ENCODE measurements at regions not wholly inside any gene's neighbourhood (a gene's known extent, or its start where the extent isn't known, plus 50 kb on each side); places are given as distances from the start of the nearest gene placed in this dataset.
"Not testable (repeated sequence)": the region's sequence is repeated elsewhere in the genome, so short reads cannot be mapped to it uniquely, and the experiment has no call there.

DNA sequence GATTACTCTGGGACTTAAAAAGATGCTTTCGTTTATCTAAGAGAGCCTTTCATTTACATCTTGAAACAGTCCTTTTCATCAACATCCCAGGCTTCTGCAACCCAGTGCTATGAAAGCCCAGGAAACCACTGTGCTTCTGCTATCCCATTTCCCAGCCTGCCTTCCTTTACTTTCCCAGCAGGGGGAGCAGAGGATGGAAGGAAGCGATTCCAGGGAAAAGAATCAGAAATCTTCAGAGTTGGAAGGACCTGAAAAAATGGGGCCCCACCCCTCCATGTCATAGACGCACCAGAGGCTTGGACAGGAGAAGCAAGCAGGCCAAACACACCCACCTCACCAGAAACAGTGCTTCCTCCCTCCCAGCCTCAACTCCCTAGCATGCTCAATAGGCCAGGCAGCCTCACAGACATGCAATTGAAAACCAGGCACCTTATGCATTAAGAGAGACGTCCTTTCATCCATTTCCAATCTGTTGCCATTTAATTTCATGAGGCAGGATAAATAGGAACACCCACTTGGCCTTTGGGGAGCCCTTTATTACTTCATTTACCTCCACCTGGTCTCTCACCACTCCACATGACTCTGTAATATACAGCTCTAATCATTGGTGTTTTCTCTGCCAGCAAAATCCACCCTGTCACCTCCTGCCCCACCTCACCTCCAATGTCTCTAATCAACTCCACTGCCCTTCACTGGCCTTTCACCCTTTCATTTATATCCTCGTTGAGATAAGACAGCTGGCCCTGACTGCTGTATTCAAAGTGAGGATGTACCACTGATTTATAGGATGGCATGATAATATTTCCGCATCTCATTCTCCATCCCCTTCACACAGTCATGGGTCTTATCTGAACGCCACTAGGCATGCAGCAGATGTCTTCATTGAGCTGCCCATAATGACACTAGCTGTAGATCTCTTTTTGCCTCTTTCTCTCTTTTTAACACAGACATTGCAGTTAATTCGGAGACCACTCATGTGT lies 583.9 kb downstream of the NTRK3 start:
- DNase-seq (ENCODE audit: low read depth), result peak; percentile 74
- TF ChIP-seq, protein P1, sequence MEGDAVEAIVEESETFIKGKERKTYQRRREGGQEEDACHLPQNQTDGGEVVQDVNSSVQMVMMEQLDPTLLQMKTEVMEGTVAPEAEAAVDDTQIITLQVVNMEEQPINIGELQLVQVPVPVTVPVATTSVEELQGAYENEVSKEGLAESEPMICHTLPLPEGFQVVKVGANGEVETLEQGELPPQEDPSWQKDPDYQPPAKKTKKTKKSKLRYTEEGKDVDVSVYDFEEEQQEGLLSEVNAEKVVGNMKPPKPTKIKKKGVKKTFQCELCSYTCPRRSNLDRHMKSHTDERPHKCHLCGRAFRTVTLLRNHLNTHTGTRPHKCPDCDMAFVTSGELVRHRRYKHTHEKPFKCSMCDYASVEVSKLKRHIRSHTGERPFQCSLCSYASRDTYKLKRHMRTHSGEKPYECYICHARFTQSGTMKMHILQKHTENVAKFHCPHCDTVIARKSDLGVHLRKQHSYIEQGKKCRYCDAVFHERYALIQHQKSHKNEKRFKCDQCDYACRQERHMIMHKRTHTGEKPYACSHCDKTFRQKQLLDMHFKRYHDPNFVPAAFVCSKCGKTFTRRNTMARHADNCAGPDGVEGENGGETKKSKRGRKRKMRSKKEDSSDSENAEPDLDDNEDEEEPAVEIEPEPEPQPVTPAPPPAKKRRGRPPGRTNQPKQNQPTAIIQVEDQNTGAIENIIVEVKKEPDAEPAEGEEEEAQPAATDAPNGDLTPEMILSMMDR (IDR thresholded peaks at IDR 0.05; ENCODE audit: insufficient read depth, low read length), result peak; percentile 94
- H3K4me3 ChIP-seq (ENCODE audit: low read depth, low read length), result no peak overlapping the region

DNA sequence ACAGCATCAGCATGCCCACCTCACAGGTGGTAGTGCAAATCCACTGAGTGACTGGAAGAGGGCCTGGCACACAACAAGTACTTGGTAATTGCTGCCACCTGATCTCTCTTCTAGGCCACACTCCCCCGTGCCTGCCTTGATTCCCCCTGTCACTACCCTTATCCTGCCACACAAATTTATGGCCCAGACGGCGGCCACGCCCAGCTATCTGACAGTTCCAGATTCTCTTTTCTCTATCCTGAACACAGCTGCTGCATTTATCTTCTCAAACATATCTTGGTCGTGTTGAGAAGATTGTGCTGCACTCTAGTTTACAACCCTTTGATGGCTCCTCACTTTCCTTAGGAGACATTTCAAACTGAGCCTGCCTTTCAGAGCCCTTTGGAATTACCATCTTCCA lies 585.2 kb downstream of the NTRK3 start:
- H3K4me3 ChIP-seq (ENCODE audit: low read depth, low read length), result no peak overlapping the region
- DNase-seq (ENCODE audit: low read depth), result no peak
- TF ChIP-seq, protein P1 (IDR thresholded peaks at IDR 0.05; ENCODE audit: insufficient read depth, low read length), result no peak

DNA sequence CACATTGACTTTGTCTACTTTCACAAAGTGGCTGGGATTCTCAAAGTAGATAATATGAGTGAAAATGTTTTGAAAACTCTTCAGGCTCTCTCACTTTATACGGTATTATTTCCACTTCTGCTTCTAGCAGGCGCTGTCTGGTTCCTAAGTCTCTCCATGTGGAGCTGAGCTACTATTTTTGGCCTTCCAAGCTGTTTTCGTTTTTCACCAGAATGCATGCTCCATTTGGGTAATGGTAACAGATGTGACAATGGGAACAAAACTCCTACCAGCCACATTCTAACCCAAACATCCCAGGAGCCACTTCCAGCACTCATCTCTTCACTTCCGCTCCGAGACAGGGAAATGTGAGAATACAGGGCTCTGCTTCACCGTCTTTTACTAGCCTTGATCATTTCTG lies 586.7 kb downstream of the NTRK3 start:
- DNase-seq (ENCODE audit: low read depth), result no peak
- TF ChIP-seq, protein P1 (IDR thresholded peaks at IDR 0.05; ENCODE audit: insufficient read depth, low read length), result no peak
- no peak overlapping the region for H3K4me3 ChIP-seq (ENCODE audit: low read depth, low read length)

DNA sequence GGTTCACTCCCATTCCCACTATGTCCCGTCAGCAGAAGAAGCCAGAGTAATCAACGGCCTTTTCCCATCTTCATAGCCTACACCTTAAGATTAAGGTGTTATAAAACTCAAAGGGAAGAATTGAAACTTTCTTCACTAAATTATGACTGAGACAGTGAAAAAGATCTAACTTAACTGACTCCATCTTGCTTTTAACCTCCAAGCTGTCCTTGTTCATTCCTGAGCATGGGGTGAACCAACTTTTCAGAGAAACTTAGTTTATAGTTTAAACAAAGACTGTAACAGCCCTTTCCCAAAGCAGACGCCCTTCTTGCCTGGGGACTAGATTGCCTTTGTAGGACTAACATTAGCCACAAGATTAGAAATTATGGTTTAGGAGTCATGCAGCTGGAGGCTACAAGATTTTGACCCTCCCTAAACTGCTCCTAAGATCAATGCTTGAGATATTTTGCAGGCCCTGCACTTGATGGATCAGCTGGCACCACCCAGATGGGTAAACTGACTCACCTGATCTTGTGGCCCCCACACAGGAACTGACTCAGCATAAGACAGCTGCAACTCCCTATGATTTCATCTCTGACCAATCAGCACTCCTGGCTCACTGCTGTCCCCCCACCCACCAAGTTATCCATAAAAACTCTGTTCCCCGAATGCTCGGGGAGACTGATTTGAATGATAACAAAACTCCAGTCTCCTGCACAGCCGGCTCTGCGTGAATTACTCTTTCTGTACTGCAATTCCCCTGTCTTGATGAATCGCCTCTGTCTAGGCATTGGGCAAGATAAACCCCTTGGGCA lies 587.6 kb downstream of the NTRK3 start:
- peak; percentile 43 for DNase-seq (ENCODE audit: low read depth)
- not testable (repeated sequence) for H3K4me3 ChIP-seq (ENCODE audit: low read depth, low read length)

DNA sequence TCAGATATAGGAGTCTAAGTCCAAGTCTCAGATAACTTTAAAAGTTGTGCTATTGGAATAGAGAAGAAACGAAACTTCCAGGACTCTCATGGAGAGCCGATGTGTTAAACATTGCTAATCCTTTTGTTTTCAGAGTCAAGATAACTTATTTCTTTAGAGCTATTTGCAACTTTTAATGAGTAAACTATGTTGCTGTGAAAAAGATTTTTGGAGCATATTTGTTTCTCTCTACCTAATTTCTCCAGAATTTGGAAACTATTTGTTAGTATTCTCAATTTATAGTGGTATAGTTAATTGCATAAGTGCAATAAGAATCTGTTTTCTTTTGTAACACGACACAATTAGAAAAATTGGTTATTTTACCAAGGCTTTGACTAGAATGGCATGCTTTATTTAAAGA lies 588.9 kb downstream of the NTRK3 start:
- no peak for DNase-seq (ENCODE audit: low read depth)
- no peak overlapping the region for H3K4me3 ChIP-seq (ENCODE audit: low read depth, low read length)
- TF ChIP-seq, protein P1 (IDR thresholded peaks at IDR 0.05; ENCODE audit: insufficient read depth, low read length), result no peak

DNA sequence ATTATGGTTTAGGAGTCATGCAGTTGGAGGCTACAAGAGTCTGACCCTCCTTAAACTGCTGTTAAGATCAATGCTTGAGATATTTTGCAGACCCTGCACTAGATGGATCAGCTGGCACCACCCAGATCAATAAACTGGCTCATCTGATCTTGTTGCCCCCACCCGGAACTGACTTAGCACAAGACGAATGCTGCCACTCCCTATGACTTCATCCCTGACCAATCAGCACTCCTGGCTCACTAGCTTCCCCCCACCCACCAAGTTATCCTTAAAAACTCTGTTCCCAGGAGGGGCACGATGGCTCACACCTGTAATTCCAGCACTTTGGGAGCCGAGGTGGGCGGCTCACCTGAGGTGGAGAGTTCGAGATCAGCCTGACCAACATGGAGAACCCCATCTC lies 594.0 kb downstream of the NTRK3 start:
- TF ChIP-seq, protein P1 (IDR thresholded peaks at IDR 0.05; ENCODE audit: insufficient read depth, low read length), result no peak
- DNase-seq (ENCODE audit: low read depth), result no peak
- no peak overlapping the region for H3K4me3 ChIP-seq (ENCODE audit: low read depth, low read length)

All from fibroblast of the aortic adventitia (primary cell).